HepG2 (cell line): ENCODE measurements at regions not wholly inside any gene's neighbourhood (a gene's known extent, or its start where the extent isn't known, plus 50 kb on each side); places are given as distances from the start of the nearest gene placed in this dataset.

ENCODE experiments used
- ATAC-seq: fragments of 200-7000 bp; cut with Tn5 transposase; 3 replicates; pipeline ENCODE4 v1.9.1; 2020; ENCODE audit warnings: mild to moderate bottlenecking, moderate library complexity
- BruUV-seq: library from RNA; stranded (reverse); fragments of 400-500 nt; replicated peaks from 2 replicates; lab custom pipeline; 2021; lab: Mats Ljungman, UMichigan
- CTCF ChIA-PET: fragments of 300-600 bp; formaldehyde crosslinking; extraction: SDS; loops from one replicate; lab custom pipeline; 2021; ENCODE audit warnings: low total read pairs, inconsistent platforms, low intra/inter-chr PET ratio; lab: Yijun Ruan, JAX
- POLR2A ChIA-PET: fragments of 350-600 bp; sonication (Branson Sonifier 250); formaldehyde crosslinking; loops from one replicate; lab custom pipeline; 2020; ENCODE audit warnings: antibody characterized with exemption, inconsistent platforms; lab: Yijun Ruan, JAX
- DNase-seq: peaks from one replicate; pipeline ENCODE4 v3.0.0-alpha.2; 2015; ENCODE audit warnings: low spot score
- FAIRE-seq: peaks from 3 replicates; lab custom pipeline; 2011; peaks lifted over from hg19 to GRCh38; lab: Jason Lieb, UNC
- H2AFZ ChIP-seq: one replicate; pipeline ENCODE4 v1.6.1; 2011; ENCODE audit warnings: low read length, inconsistent platforms
- H3K27ac ChIP-seq: fragments of 300-600 bp; 3 replicates; pipeline ENCODE4 v1.8.0; 2011; ENCODE audit warnings: mixed run types, mild to moderate bottlenecking, mixed read lengths, low read length, inconsistent platforms; ENCODE audit not compliant: insufficient read depth; ENCODE audit errors: extremely low read length
- H3K27me3 ChIP-seq, 2 experiments: fragments of 200-600 bp in 1 of 2; 2 replicates in 1 of 2; 3 replicates in 1 of 2; pipeline versions ENCODE4 v1.6.0 to v1.8.0; 2011; ENCODE audit warnings: low read length in 2 of 2, mild to moderate bottlenecking in 2 of 2, moderate library complexity in 2 of 2, inconsistent platforms in 1 of 2; ENCODE audit not compliant: insufficient read depth in 2 of 2, control insufficient read depth in 1 of 2
- H3K36me3 ChIP-seq, 2 experiments: fragments of 200-600 bp in 1 of 2; replicated peaks in 1 of 2; 2 replicates in 1 of 2; 3 replicates in 1 of 2; pipeline versions ENCODE4 v1.5.1 to v1.8.0; 2011; ENCODE audit warnings: low read length in 2 of 2, inconsistent platforms in 1 of 2; ENCODE audit not compliant: insufficient read depth in 2 of 2, control insufficient read depth in 1 of 2
- H3K4me1 ChIP-seq: 2 replicates; pipeline ENCODE4 v1.5.1; 2012; ENCODE audit warnings: low read length, inconsistent platforms; ENCODE audit not compliant: insufficient read depth
- H3K4me2 ChIP-seq: 2 replicates; pipeline ENCODE4 v1.6.0; 2011; ENCODE audit warnings: low read depth, low read length, inconsistent platforms
- H3K4me3 ChIP-seq, 3 experiments: fragments of 200-600 bp in 1 of 3; sonication (generic), shearing (Covaris generic) in 1 of 3; replicated peaks in 1 of 3; 2 replicates each; pipeline ENCODE4 v1.5.1; 2011 to 2016; ENCODE audit warnings: low read length in 3 of 3, inconsistent platforms in 2 of 3, low read depth in 2 of 3, mild to moderate bottlenecking in 2 of 3, control low read depth in 1 of 3, mixed read lengths in 1 of 3; ENCODE audit not compliant: insufficient read depth in 1 of 3
- H3K79me2 ChIP-seq: one replicate; pipeline ENCODE4 v1.6.1; 2011; ENCODE audit warnings: low read length, inconsistent platforms; ENCODE audit not compliant: insufficient read depth
- H3K9ac ChIP-seq: 2 replicates; pipeline ENCODE4 v1.6.0; 2011; ENCODE audit warnings: mild to moderate bottlenecking, low read depth, low read length, inconsistent platforms; ENCODE audit not compliant: insufficient read depth
- H3K9me3 ChIP-seq: 2 replicates; pipeline ENCODE4 v1.5.1; 2012; ENCODE audit warnings: mild to moderate bottlenecking, low read length
- H4K20me1 ChIP-seq: 2 replicates; pipeline ENCODE4 v1.6.0; 2011; ENCODE audit warnings: inconsistent platforms, mild to moderate bottlenecking, low read length, moderate library complexity; ENCODE audit not compliant: insufficient read depth
- ARID4A ChIP-seq: sonication (generic); formaldehyde crosslinking; IDR thresholded peaks from 2 replicates; pipeline ENCODE4 v1.5.0; 2020; ENCODE audit warnings: mild to moderate bottlenecking, missing genetic modification reagents, borderline replicate concordance
- ASH2L ChIP-seq: fragments of 300-600, 200-600 bp; sonication (generic); IDR thresholded peaks from 2 replicates; pipeline ENCODE4 v1.7.0; 2017; ENCODE audit warnings: low read depth, mild to moderate bottlenecking, moderate library complexity, mixed read lengths, low read length; ENCODE audit not compliant: insufficient read length
- ATF7 ChIP-seq, 2 experiments: fragments of 450-650 bp in 1 of 2; sonication (generic) in 1 of 2; formaldehyde crosslinking in 1 of 2; IDR thresholded peaks; 2 replicates each; pipeline versions ENCODE4 v1.4.0 to v1.6.1; 2016 to 2020; ENCODE audit warnings: antibody characterized with exemption in 1 of 2, mild to moderate bottlenecking in 1 of 2, missing genetic modification reagents in 1 of 2
- HOXA5 ChIP-seq: sonication (generic); formaldehyde crosslinking; IDR thresholded peaks from 2 replicates; pipeline ENCODE4 v1.4.0; 2020; ENCODE audit warnings: missing genetic modification reagents
- ISX ChIP-seq: sonication (generic); formaldehyde crosslinking; conservative IDR thresholded peaks from 2 replicates; pipeline ENCODE4 v1.5.0; 2020; ENCODE audit warnings: missing genetic modification reagents
- NONO ChIP-seq, 2 experiments: fragments of 450-650 bp in 1 of 2; sonication (generic) in 1 of 2; formaldehyde crosslinking in 1 of 2; IDR thresholded peaks in 1 of 2; conservative IDR thresholded peaks in 1 of 2; 2 replicates each; pipeline versions ENCODE4 v1.6.1 to v1.8.0; 2017 to 2022; ENCODE audit warnings: mild to moderate bottlenecking in 1 of 2, missing genetic modification reagents in 1 of 2, moderate library complexity in 1 of 2
- NR2C2 ChIP-seq: sonication (generic); formaldehyde crosslinking; IDR thresholded peaks from 2 replicates; pipeline ENCODE4 v1.4.0; 2020; ENCODE audit warnings: missing genetic modification reagents, mild to moderate bottlenecking, moderate library complexity, borderline replicate concordance
- RBM22 ChIP-seq: fragments of 200-400 bp; formaldehyde crosslinking; optimal IDR thresholded peaks from 2 replicates; pipeline ENCODE3; 2017; ENCODE audit warnings: mild to moderate bottlenecking, low read length, moderate library complexity
- TBX3 ChIP-seq: fragments of 450-650 bp; IDR thresholded peaks from 2 replicates; pipeline ENCODE4 v1.6.1; 2017; ENCODE audit warnings: antibody characterized with exemption, mild to moderate bottlenecking, inconsistent platforms, borderline replicate concordance
- ZFAT ChIP-seq: sonication (generic); formaldehyde crosslinking; conservative IDR thresholded peaks from 2 replicates; pipeline ENCODE4 v1.8.1; 2023; ENCODE audit warnings: missing genetic modification reagents, inconsistent platforms
- ZKSCAN8 ChIP-seq: IDR thresholded peaks from 2 replicates; pipeline ENCODE4 v1.6.1; 2016; ENCODE audit warnings: borderline replicate concordance, missing genetic modification reagents, missing compliant biosample characterization
- ZNF598 ChIP-seq: sonication (generic); formaldehyde crosslinking; IDR thresholded peaks from 2 replicates; pipeline ENCODE4 v1.5.1; 2020; ENCODE audit warnings: mild to moderate bottlenecking, missing genetic modification reagents, borderline replicate concordance
- WGBS: methylation state at CpG from one replicate; pipeline ENCODE4 v1.1.6; 2017; ENCODE audit warnings: low lambda C conversion rate; 5-methylcytosine and 5-hydroxymethylcytosine counted together
- in situ Hi-C: cut with HindIII; loops from 2 replicates; pipeline ENCODE4 v1.10.0; 2017; ENCODE audit warnings: low pct_unique_long_range_greater_than_20kb; ENCODE audit not compliant: extremely low pct_ligation_motif_present
- intact Hi-C: fragments of 100-400 bp; cut with micrococcal nuclease; formaldehyde crosslinking; loops from one replicate; pipeline ENCODE4 v1.10.0; 2022; ENCODE audit not compliant: unreplicated experiment
- TF ChIP-seq, protein P1 (sequence below): sonication (generic); formaldehyde crosslinking; IDR thresholded peaks from 2 replicates; pipeline ENCODE4 v1.4.0; 2020; ENCODE audit warnings: mild to moderate bottlenecking, missing genetic modification reagents

DNA sequence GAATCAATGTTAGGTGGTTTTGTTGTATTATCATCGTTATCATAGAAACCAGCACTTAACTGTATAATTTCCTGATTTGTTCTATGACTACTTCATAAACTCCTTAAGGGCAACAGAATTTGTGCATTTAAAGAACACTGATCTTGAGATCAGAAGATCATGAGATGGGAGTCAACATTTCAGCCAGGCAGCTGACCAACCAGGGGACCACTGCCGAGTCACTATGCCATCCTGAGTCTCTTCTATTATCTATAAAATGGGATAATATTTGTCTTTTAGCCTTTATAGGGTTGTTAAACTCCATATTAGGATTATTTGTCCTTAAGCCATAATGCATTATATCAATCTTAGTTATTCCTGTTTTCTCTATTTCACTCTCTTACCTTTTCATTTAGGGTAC, 261.7 kb downstream of the GPAM start:
- Histone ChIP-seq H3K4me1 (no peaks in the 10 kb centered on the region), H3K27me3 (no peaks in the 10 kb centered on the region), H2AFZ (no peak overlapping the region), H3K4me3 (no peak overlapping the region), H3K4me2 (no peak overlapping the region), H4K20me1 (no peaks in the 10 kb centered on the region), H3K27ac (no peak overlapping the region), H3K9me3 (no peaks in the 10 kb centered on the region), H3K36me3 (no peaks in the 10 kb centered on the region), H3K79me2 (no peaks in the 10 kb centered on the region), H3K9ac (no peak overlapping the region)
- WGBS, result 40% methylated on average over 2 of the region's 2 CpGs
- POLR2A ChIA-PET, result no interaction called here
- CTCF ChIA-PET, result no interaction called here
- in situ Hi-C loops (no loop called here), intact Hi-C loops (no loop called here)
- FAIRE-seq (no peak), DNase-seq (no peak), ATAC-seq (no peak)
- BruUV-seq, result no TSS peak
- TF ChIP-seq ZFAT (CRISPR knock-in tag) (no peak), ZKSCAN8 (CRISPR knock-in tag) (no peak), ZNF598 (CRISPR knock-in tag) (no peak), NONO (IDR thresholded peaks at IDR 0.05) (no peak), NONO (CRISPR knock-in tag; conservative IDR thresholded peaks at IDR 0.05) (no peak), ASH2L (no peak)

- Histone ChIP-seq H3K9me3 (no peaks in the 10 kb centered on the region), H3K27me3 (no peaks in the 10 kb centered on the region), H3K27ac (no peak overlapping the region), H2AFZ (no peak overlapping the region), H4K20me1 (no peaks in the 10 kb centered on the region), H3K9ac (no peak overlapping the region), H3K4me3 (no peak overlapping the region), H3K36me3 (no peaks in the 10 kb centered on the region), H3K4me1 (no peaks in the 10 kb centered on the region), H3K4me2 (no peak overlapping the region), H3K79me2 (no peaks in the 10 kb centered on the region)
- no peak for ATAC-seq
- DNase-seq, result no peak
- WGBS, result 0% methylated on average over 1 of the region's 1 CpG
- CTCF ChIA-PET, result no interaction called here
- no TSS peak for BruUV-seq
- intact Hi-C loops, result no loop called here
- POLR2A ChIA-PET, result no interaction called here
- FAIRE-seq, result no peak
- in situ Hi-C loops, result no loop called here
- TF ChIP-seq NR2C2 (CRISPR knock-in tag), result no peak
- TF ChIP-seq ARID4A (CRISPR knock-in tag), result no peak
- no peak for TF ChIP-seq HOXA5
- TF ChIP-seq, protein P1, sequence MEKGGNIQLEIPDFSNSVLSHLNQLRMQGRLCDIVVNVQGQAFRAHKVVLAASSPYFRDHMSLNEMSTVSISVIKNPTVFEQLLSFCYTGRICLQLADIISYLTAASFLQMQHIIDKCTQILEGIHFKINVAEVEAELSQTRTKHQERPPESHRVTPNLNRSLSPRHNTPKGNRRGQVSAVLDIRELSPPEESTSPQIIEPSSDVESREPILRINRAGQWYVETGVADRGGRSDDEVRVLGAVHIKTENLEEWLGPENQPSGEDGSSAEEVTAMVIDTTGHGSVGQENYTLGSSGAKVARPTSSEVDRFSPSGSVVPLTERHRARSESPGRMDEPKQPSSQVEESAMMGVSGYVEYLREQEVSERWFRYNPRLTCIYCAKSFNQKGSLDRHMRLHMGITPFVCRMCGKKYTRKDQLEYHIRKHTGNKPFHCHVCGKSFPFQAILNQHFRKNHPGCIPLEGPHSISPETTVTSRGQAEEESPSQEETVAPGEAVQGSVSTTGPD (CRISPR knock-in tag), result no peak
- TF ChIP-seq ISX (CRISPR knock-in tag), result no peak
- no peak for TF ChIP-seq RBM22
- no peak for TF ChIP-seq TBX3
- no peak for TF ChIP-seq ATF7 (IDR thresholded peaks at IDR 0.05)
- no peak for TF ChIP-seq ATF7 (CRISPR knock-in tag; IDR thresholded peaks at IDR 0.05)
Observed at GRCh38 chr10:111923032-111923431, 260.5 kb downstream of the GPAM start.
